SK-N-SH treated with all-trans-retinoic acid at 6 μM for 48 hours (cell line): ENCODE measurements at regions not wholly inside any gene's neighbourhood (a gene's known extent, or its start where the extent isn't known, plus 50 kb on each side); places are given as distances from the start of the nearest gene placed in this dataset.

Experiments
- ATAC-seq: fragments of 200-7000 bp; cut with Tn5 transposase; 3 replicates; pipeline ENCODE4 v1.9.1; 2020; ENCODE audit warnings: mild to moderate bottlenecking, moderate library complexity
- ARNTL ChIP-seq: fragments of 450-650 bp; formaldehyde crosslinking; IDR thresholded peaks from 2 replicates; pipeline ENCODE4 v1.5.0; 2020; ENCODE audit warnings: low read depth, mild to moderate bottlenecking, moderate library complexity, borderline replicate concordance
- BACH2 ChIP-seq: fragments of 250-450 bp; sonication (Bioruptor Pico); IDR thresholded peaks from 2 replicates; pipeline ENCODE4 v1.9.0; 2021; ENCODE audit warnings: mild to moderate bottlenecking, borderline replicate concordance
- CREB5 ChIP-seq: fragments of 250-450 bp; sonication (Bioruptor Pico); IDR thresholded peaks from 2 replicates; pipeline ENCODE4 v1.5.1; 2020; ENCODE audit warnings: low read depth, mild to moderate bottlenecking, moderate library complexity
- CSDC2 ChIP-seq: fragments of 250-450 bp; sonication (Bioruptor Pico); IDR thresholded peaks from 2 replicates; pipeline ENCODE4 v1.5.0; 2020; ENCODE audit warnings: mild to moderate bottlenecking, moderate library complexity
- ESRRG ChIP-seq: fragments of 250-450 bp; sonication (Bioruptor Pico); IDR thresholded peaks from 2 replicates; pipeline ENCODE4 v1.6.1; 2021; ENCODE audit warnings: mild to moderate bottlenecking
- GLIS3 ChIP-seq: fragments of 250-450 bp; sonication (Bioruptor Pico); IDR thresholded peaks from 2 replicates; pipeline ENCODE4 v1.5.0; 2020; ENCODE audit warnings: mild to moderate bottlenecking, moderate library complexity
- ISL1 ChIP-seq: fragments of 250-450 bp; sonication (Bioruptor Pico); IDR thresholded peaks from 2 replicates; pipeline ENCODE4 v2.1.2; 2022; ENCODE audit warnings: mild to moderate bottlenecking, moderate library complexity
- OSR1 ChIP-seq: fragments of 250-450 bp; sonication (Bioruptor Pico); IDR thresholded peaks from 2 replicates; pipeline ENCODE4 v1.8.0; 2022; ENCODE audit warnings: moderate library complexity, mild to moderate bottlenecking, inconsistent platforms
- PATZ1 ChIP-seq: fragments of 250-450 bp; sonication (Bioruptor Pico); IDR thresholded peaks from 2 replicates; pipeline ENCODE4 v1.8.0; 2020; ENCODE audit warnings: mild to moderate bottlenecking, moderate library complexity, borderline replicate concordance
- POU6F1 ChIP-seq: fragments of 250-450 bp; sonication (Bioruptor Pico); IDR thresholded peaks from 2 replicates; pipeline ENCODE4 v1.8.0; 2021; ENCODE audit warnings: low read depth, mild to moderate bottlenecking, moderate library complexity, borderline replicate concordance
- PPARA ChIP-seq: fragments of 250-450 bp; sonication (Bioruptor Pico); IDR thresholded peaks from 2 replicates; pipeline ENCODE4 v1.5.0; 2020; ENCODE audit warnings: mild to moderate bottlenecking, borderline replicate concordance
- RARB ChIP-seq: fragments of 250-450 bp; sonication (Bioruptor Pico); IDR thresholded peaks from 2 replicates; pipeline ENCODE4 v1.8.0; 2021; ENCODE audit warnings: mild to moderate bottlenecking, moderate library complexity
- SNAI2 ChIP-seq: fragments of 250-450 bp; sonication (Bioruptor Pico); IDR thresholded peaks from 2 replicates; pipeline ENCODE4 v1.5.0; 2020; ENCODE audit warnings: mild to moderate bottlenecking, moderate library complexity
- TCF4 ChIP-seq: fragments of 250-450 bp; sonication (Bioruptor Pico); IDR thresholded peaks from 2 replicates; pipeline ENCODE4 v1.8.0; 2021; ENCODE audit warnings: mild to moderate bottlenecking, moderate library complexity, borderline replicate concordance
- TOX ChIP-seq: fragments of 250-450 bp; sonication (Bioruptor Pico); IDR thresholded peaks from 2 replicates; pipeline ENCODE4 v1.8.0; 2021; ENCODE audit warnings: mild to moderate bottlenecking, moderate library complexity, borderline replicate concordance
- ZC3H10 ChIP-seq: fragments of 250-450 bp; sonication (Bioruptor Pico); IDR thresholded peaks from 2 replicates; pipeline ENCODE4 v1.5.1; 2021; ENCODE audit warnings: mild to moderate bottlenecking, moderate library complexity
- ZFP3 ChIP-seq: fragments of 250-450 bp; sonication (Bioruptor Pico); IDR thresholded peaks from 2 replicates; pipeline ENCODE4 v1.5.0; 2020; ENCODE audit warnings: mild to moderate bottlenecking, moderate library complexity
- ZFP30 ChIP-seq: fragments of 450-650 bp; formaldehyde crosslinking; IDR thresholded peaks from 2 replicates; pipeline ENCODE4 v1.5.0; 2022; ENCODE audit warnings: mild to moderate bottlenecking, moderate library complexity
- ZNF70 ChIP-seq: fragments of 450-650 bp; formaldehyde crosslinking; IDR thresholded peaks from 2 replicates; pipeline ENCODE4 v1.5.0; 2020; ENCODE audit warnings: mild to moderate bottlenecking, moderate library complexity
- ZNF8 ChIP-seq: fragments of 450-650 bp; formaldehyde crosslinking; IDR thresholded peaks from 2 replicates; pipeline ENCODE4 v1.5.0; 2020; ENCODE audit warnings: mild to moderate bottlenecking, moderate library complexity

GRCh38 chr5:57828221-57828620, 345.6 kb upstream of the ACTBL2 start:
- ATAC-seq, result no peak
- no peak for TF ChIP-seq ZNF8 (CRISPR knock-in tag)
- no peak for TF ChIP-seq POU6F1 (CRISPR knock-in tag)
- no peak for TF ChIP-seq GLIS3 (CRISPR knock-in tag)
- no peak for TF ChIP-seq RARB (CRISPR knock-in tag)
- TF ChIP-seq TCF4 (CRISPR knock-in tag), result no peak
- no peak for TF ChIP-seq OSR1 (CRISPR knock-in tag)
- TF ChIP-seq ZC3H10 (CRISPR knock-in tag), result no peak
- TF ChIP-seq ESRRG (CRISPR knock-in tag), result no peak
- TF ChIP-seq ISL1, result no peak
- TF ChIP-seq ZNF70, result no peak
- TF ChIP-seq BACH2, result no peak
- no peak for TF ChIP-seq CSDC2 (CRISPR knock-in tag)
- TF ChIP-seq ARNTL (CRISPR knock-in tag), result no peak
- no peak for TF ChIP-seq PATZ1
- TF ChIP-seq ZFP3 (CRISPR knock-in tag), result no peak
- no peak for TF ChIP-seq PPARA (CRISPR knock-in tag)

GRCh38 chr5:57825031-57825686, 342.5 kb upstream of the ACTBL2 start:
- TF ChIP-seq CREB5 (CRISPR knock-in tag), result no peak
- TF ChIP-seq SNAI2 (CRISPR knock-in tag), result no peak
- TF ChIP-seq ZC3H10 (CRISPR knock-in tag), result no peak
- TF ChIP-seq ZFP30 (CRISPR knock-in tag), result no peak
- TF ChIP-seq ISL1, result peak; percentile 30; the same call in 1 of the 2 replicates
- no peak for TF ChIP-seq PATZ1
- no peak for TF ChIP-seq POU6F1 (CRISPR knock-in tag)
- no peak for TF ChIP-seq ZFP3 (CRISPR knock-in tag)
- peak; percentile 8; the same call in 1 of the 2 replicates for TF ChIP-seq TOX (CRISPR knock-in tag)
- TF ChIP-seq RARB (CRISPR knock-in tag), result no peak
- no peak for TF ChIP-seq CSDC2 (CRISPR knock-in tag)
- ATAC-seq, result peak; percentile 94

GRCh38 chr5:57824623-57825022, 342.0 kb upstream of the ACTBL2 start:
- ATAC-seq, result peak; percentile 15; the same call in 2 of the 3 replicates
- TF ChIP-seq ZC3H10 (CRISPR knock-in tag) (no peak), POU6F1 (CRISPR knock-in tag) (no peak), CSDC2 (CRISPR knock-in tag) (0 out of 2 replicates have a peak, but pooled peaks have one; percentile 37)
